A549 (cell line): ENCODE measurements at regions not wholly inside any gene's neighbourhood (a gene's known extent, or its start where the extent isn't known, plus 50 kb on each side); places are given as distances from the start of the nearest gene placed in this dataset.

Source experiments
- ATAC-seq, 2 experiments: fragments of 200-7000 bp in 1 of 2; fragments of >200 bp in 1 of 2; cut with Nextera tagmentation in 1 of 2; cut with Tn5 transposase in 1 of 2; 3 replicates each; pipeline versions ENCODE4 v1.8.0 to v1.9.1; 2018 to 2020; ENCODE audit warnings: mild to moderate bottlenecking in 1 of 2, moderate library complexity in 1 of 2
- CTCF ChIA-PET: fragments of 300-600 bp; sonication (Branson Sonifier 250); formaldehyde crosslinking; extraction: SDS; loops from one replicate; lab custom pipeline; 2021; ENCODE audit warnings: antibody characterized with exemption, inconsistent platforms; lab: Yijun Ruan, JAX
- POLR2A ChIA-PET: fragments of 350-600 bp; formaldehyde crosslinking; extraction: SDS; loops from one replicate; lab custom pipeline; 2021; ENCODE audit warnings: antibody characterized with exemption, inconsistent platforms; lab: Yijun Ruan, JAX
- DNase-seq, 2 experiments: peaks; one replicate each; pipeline versions ENCODE4 v3.0.0 to v3.0.0-alpha.2; 2011 to 2016; ENCODE audit warnings: low read depth in 1 of 2, low spot score in 1 of 2
- FAIRE-seq: peaks from 2 replicates; lab custom pipeline; 2011; peaks lifted over from hg19 to GRCh38; lab: Jason Lieb, UNC
- H3K27ac ChIP-seq, 2 experiments: fragments of >200 bp; sonication (Bioruptor Twin); formaldehyde crosslinking; 3 replicates each; pipeline ENCODE4 v1.5.1; 2016 to 2017
- H3K4me1 ChIP-seq: fragments of >200 bp; sonication (Bioruptor Twin); formaldehyde crosslinking; 3 replicates; pipeline ENCODE4 v1.6.1; 2016
- H3K4me2 ChIP-seq: fragments of >200 bp; sonication (Bioruptor Twin); formaldehyde crosslinking; 3 replicates; pipeline ENCODE4 v1.6.1; 2016
- H3K4me3 ChIP-seq: fragments of >200 bp; sonication (Bioruptor Twin); formaldehyde crosslinking; 3 replicates; pipeline ENCODE4 v1.5.1; 2016
- H3K9me3 ChIP-seq: fragments of >200 bp; sonication (Bioruptor Twin); formaldehyde crosslinking; 3 replicates; pipeline ENCODE4 v1.6.1; 2016
- ATOH8 ChIP-seq: fragments of 250-450 bp; sonication (Bioruptor Pico); IDR thresholded peaks from 2 replicates; pipeline ENCODE4 v1.5.0; 2020; ENCODE audit warnings: low read depth, mild to moderate bottlenecking, moderate library complexity
- BCL3 ChIP-seq: fragments of >200 bp; sonication (Bioruptor Twin); formaldehyde crosslinking; IDR thresholded peaks from 3 replicates; pipeline ENCODE4 v1.6.1; 2016
- CBX2 ChIP-seq: fragments of 200-600 bp; sonication (generic); IDR thresholded peaks from 2 replicates; pipeline ENCODE4 v1.6.1; 2016; ENCODE audit warnings: low read depth, mild to moderate bottlenecking, borderline replicate concordance
- ESRRA ChIP-seq: fragments of 150-350 bp; IDR thresholded peaks from 2 replicates; pipeline ENCODE4 v1.6.1; 2014; ENCODE audit warnings: mild to moderate bottlenecking, low read length, borderline replicate concordance
- FOXS1 ChIP-seq: fragments of 250-450 bp; sonication (Bioruptor Pico); IDR thresholded peaks from 2 replicates; pipeline ENCODE4 v1.5.0; 2020; ENCODE audit warnings: mild to moderate bottlenecking, moderate library complexity
- GATA3 ChIP-seq: IDR thresholded peaks from 2 replicates; pipeline ENCODE4 v1.6.1; 2012; ENCODE audit warnings: borderline replicate concordance
- HMGXB4 ChIP-seq: fragments of 250-450 bp; sonication (Bioruptor Pico); IDR thresholded peaks from 2 replicates; pipeline ENCODE4 v1.5.0; 2021; ENCODE audit warnings: mild to moderate bottlenecking, moderate library complexity, borderline replicate concordance
- MAX ChIP-seq: IDR thresholded peaks from 2 replicates; pipeline ENCODE4 v1.6.1; 2012
- NPAS2 ChIP-seq: fragments of 250-450 bp; sonication (Bioruptor Pico); IDR thresholded peaks from 2 replicates; pipeline ENCODE4 v1.8.0; 2022; ENCODE audit warnings: mild to moderate bottlenecking, moderate library complexity, borderline replicate concordance
- RFX5 ChIP-seq: fragments of 450-650 bp; IDR thresholded peaks from 2 replicates; pipeline ENCODE4 v1.7.1; 2014; ENCODE audit warnings: antibody characterized with exemption, mild to moderate bottlenecking, moderate library complexity
- USF2 ChIP-seq: fragments of 450-650 bp; IDR thresholded peaks from 2 replicates; pipeline ENCODE4 v1.6.1; 2014; ENCODE audit warnings: antibody characterized with exemption
- WGBS: methylation state at CpG from one replicate; pipeline ENCODE4 v1.1.6; 2017; ENCODE audit errors: missing lambda C conversion rate; 5-methylcytosine and 5-hydroxymethylcytosine counted together
- TF ChIP-seq, protein P1 (sequence below): fragments of 200-600 bp; sonication (generic); IDR thresholded peaks from 2 replicates; pipeline ENCODE4 v1.6.1; 2016; ENCODE audit warnings: antibody characterized with exemption, mild to moderate bottlenecking, moderate library complexity
- TF ChIP-seq, protein P2 (sequence below): IDR thresholded peaks from 2 replicates; pipeline ENCODE4 v1.6.1; 2012

- DNase-seq (no peak), FAIRE-seq (no peak), ATAC-seq (no peak)
- no peaks in the 10 kb centered on the region for H3K9me3 ChIP-seq
- no peak overlapping the region for H3K27ac ChIP-seq
- POLR2A ChIA-PET: no interaction called here
- 85% methylated on average over 27 of the region's 27 CpGs for WGBS
- TF ChIP-seq ESRRA (no peak), HMGXB4 (CRISPR knock-in tag) (no peak)
- H3K4me3 ChIP-seq: no peak overlapping the region
- H3K4me2 ChIP-seq: no peak overlapping the region
- peaks cover 3% of the 10 kb centered on the region; the same call in 1 of the 3 replicates for H3K4me1 ChIP-seq
- CTCF ChIA-PET: no interaction called here
Measured at GRCh38 chr22:48600681-48601080, 1227.0 kb downstream of the BRD1 start.

DNA sequence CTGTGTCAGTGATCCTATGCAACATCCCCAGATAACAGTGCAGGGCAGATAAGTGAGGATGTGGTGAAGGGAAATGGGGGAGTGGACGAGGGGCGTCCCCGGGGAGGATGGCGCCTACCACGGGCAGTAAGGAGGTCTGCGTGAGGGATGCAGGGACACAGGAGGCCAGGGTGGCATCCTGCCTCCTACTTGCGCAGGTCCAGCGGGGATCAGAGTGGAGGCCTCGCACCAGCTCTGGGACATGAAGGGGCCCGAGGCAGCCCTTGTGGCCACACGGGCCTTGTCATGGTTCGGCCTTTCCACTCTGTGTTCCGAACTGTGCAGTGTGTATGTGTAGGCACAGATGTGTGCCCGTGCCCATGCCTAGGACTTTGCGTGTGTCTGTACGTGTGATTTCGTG is 1227.5 kb downstream of the BRD1 start:
- Histone ChIP-seq H3K4me2 (no peak overlapping the region), H3K4me1 (no peaks in the 10 kb centered on the region), H3K4me3 (no peak overlapping the region), H3K9me3 (no peaks in the 10 kb centered on the region), H3K27ac (no peak overlapping the region)
- ChIA-PET CTCF (no interaction called here), POLR2A (no interaction called here)
- DNase-seq: no peak
- 74% methylated on average over 17 of the region's 17 CpGs for WGBS
- TF ChIP-seq USF2: no peak
- TF ChIP-seq, protein P1, sequence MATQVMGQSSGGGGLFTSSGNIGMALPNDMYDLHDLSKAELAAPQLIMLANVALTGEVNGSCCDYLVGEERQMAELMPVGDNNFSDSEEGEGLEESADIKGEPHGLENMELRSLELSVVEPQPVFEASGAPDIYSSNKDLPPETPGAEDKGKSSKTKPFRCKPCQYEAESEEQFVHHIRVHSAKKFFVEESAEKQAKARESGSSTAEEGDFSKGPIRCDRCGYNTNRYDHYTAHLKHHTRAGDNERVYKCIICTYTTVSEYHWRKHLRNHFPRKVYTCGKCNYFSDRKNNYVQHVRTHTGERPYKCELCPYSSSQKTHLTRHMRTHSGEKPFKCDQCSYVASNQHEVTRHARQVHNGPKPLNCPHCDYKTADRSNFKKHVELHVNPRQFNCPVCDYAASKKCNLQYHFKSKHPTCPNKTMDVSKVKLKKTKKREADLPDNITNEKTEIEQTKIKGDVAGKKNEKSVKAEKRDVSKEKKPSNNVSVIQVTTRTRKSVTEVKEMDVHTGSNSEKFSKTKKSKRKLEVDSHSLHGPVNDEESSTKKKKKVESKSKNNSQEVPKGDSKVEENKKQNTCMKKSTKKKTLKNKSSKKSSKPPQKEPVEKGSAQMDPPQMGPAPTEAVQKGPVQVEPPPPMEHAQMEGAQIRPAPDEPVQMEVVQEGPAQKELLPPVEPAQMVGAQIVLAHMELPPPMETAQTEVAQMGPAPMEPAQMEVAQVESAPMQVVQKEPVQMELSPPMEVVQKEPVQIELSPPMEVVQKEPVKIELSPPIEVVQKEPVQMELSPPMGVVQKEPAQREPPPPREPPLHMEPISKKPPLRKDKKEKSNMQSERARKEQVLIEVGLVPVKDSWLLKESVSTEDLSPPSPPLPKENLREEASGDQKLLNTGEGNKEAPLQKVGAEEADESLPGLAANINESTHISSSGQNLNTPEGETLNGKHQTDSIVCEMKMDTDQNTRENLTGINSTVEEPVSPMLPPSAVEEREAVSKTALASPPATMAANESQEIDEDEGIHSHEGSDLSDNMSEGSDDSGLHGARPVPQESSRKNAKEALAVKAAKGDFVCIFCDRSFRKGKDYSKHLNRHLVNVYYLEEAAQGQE: no peak
- TF ChIP-seq ATOH8 (CRISPR knock-in tag): no peak
- TF ChIP-seq FOXS1 (CRISPR knock-in tag): no peak
- TF ChIP-seq CBX2: no peak
- TF ChIP-seq NPAS2 (CRISPR knock-in tag): no peak
- TF ChIP-seq HMGXB4 (CRISPR knock-in tag): no peak
- no peak for TF ChIP-seq BCL3
- TF ChIP-seq RFX5: no peak
- TF ChIP-seq, protein P2, sequence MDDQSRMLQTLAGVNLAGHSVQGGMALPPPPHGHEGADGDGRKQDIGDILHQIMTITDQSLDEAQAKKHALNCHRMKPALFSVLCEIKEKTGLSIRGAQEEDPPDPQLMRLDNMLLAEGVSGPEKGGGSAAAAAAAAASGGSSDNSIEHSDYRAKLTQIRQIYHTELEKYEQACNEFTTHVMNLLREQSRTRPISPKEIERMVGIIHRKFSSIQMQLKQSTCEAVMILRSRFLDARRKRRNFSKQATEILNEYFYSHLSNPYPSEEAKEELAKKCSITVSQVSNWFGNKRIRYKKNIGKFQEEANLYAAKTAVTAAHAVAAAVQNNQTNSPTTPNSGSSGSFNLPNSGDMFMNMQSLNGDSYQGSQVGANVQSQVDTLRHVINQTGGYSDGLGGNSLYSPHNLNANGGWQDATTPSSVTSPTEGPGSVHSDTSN: no peak
- no peak for TF ChIP-seq GATA3
- no peak for TF ChIP-seq MAX
- no peak for FAIRE-seq
- no peak for ATAC-seq
